Esophagus muscularis mucosa (tissue), 4 donors: ENCODE measurements at regions not wholly inside any gene's neighbourhood (a gene's known extent, or its start where the extent isn't known, plus 50 kb on each side); places are given as distances from the start of the nearest gene placed in this dataset.

Experiments
- DNase-seq: peaks from one replicate; pipeline ENCODE4 v3.0.0-alpha.2; 2017; ENCODE audit errors: extremely low spot score
- H3K27ac ChIP-seq, 4 donors: fragments of 200-600 bp; sonication (generic); replicated peaks in 1 of 4; 1 replicate in 3 of 4; 2 replicates in 1 of 4; pipeline ENCODE4 v1.5.1; 2016 to 2019; ENCODE audit warnings: mild to moderate bottlenecking in 1 of 4
- H3K27me3 ChIP-seq, 4 donors: fragments of 200-600 bp; sonication (generic); one replicate each; pipeline versions ENCODE4 v1.5.1 to v1.6.0; 2016 to 2019
- H3K36me3 ChIP-seq, 4 donors: fragments of 200-600 bp; sonication (generic); one replicate each; pipeline ENCODE4 v1.5.1; 2016 to 2019
- H3K4me1 ChIP-seq, 4 donors: fragments of 200-600 bp; sonication (generic); one replicate each; pipeline ENCODE4 v1.5.1; 2016 to 2019
- H3K4me3 ChIP-seq, 4 donors: fragments of 200-600 bp; sonication (generic); 1 replicate in 2 of 4; 2 replicates in 2 of 4; pipeline ENCODE4 v1.5.1; 2016 to 2019; ENCODE audit warnings: mild to moderate bottlenecking in 4 of 4, moderate library complexity in 1 of 4
- H3K9me3 ChIP-seq, 4 donors: fragments of 200-600 bp; sonication (generic); 1 replicate in 3 of 4; 2 replicates in 1 of 4; pipeline ENCODE4 v1.5.1; 2016 to 2019
- CTCF ChIP-seq, 3 experiments: fragments of 200-600 bp in 2 of 3; fragments of 450-650 bp in 1 of 3; sonication (generic) in 2 of 3; IDR thresholded peaks; one replicate each; pipeline ENCODE4 v1.5.1; 2017 to 2019; ENCODE audit warnings: antibody characterized with exemption in 3 of 3, mild to moderate bottlenecking in 2 of 3, moderate library complexity in 1 of 3
- EP300 ChIP-seq: sonication (generic); formaldehyde crosslinking; IDR thresholded peaks from one replicate; pipeline ENCODE4 v1.6.1; 2017; ENCODE audit warnings: antibody characterized with exemption
- POLR2A ChIP-seq: fragments of 450-650 bp; IDR thresholded peaks from one replicate; pipeline ENCODE4 v1.6.1; 2017; ENCODE audit warnings: antibody characterized with exemption, moderate library complexity, mild to moderate bottlenecking, low read depth
- POLR2AphosphoS5 ChIP-seq, 2 donors: sonication (generic); formaldehyde crosslinking; IDR thresholded peaks; one replicate each; pipeline ENCODE4 v1.6.1; 2017; ENCODE audit warnings: antibody characterized with exemption in 2 of 2
- WGBS: methylation state at CpG from one replicate; pipeline ENCODE4 v1.1.5; 2018; 5-methylcytosine and 5-hydroxymethylcytosine counted together
- intact Hi-C: fragments of 100-400 bp; cut with DNase I; formaldehyde crosslinking; loops from one replicate; pipeline ENCODE4 v1.15.1; 2023

- 77% methylated on average over 8 of the region's 8 CpGs for WGBS
- H3K4me3 ChIP-seq, result no peak overlapping the region
- intact Hi-C loops, result no loop called here
These were observed 63.0 kb downstream of the ZNF22 start for GRCh38 chr10:45063591-45064231.

DNA sequence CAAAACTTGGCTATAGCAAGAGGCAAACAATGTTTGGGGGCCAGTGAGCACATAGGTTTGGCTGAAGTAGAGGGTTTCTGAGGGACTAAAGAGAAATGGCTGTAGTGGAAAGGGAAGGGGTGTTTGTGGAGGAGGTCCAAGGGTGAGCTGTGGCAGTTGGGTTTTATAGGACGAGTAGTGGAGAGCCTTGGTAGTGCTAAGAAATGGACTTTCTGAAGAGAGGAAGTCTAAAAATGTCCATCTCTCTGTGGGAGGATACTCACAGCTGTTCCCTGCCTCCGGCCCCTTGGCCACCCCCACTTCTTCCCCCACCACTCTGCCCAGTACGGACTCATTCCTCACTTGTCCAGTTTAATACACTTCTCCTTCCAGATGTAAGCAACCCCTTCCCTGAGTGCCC is 64.3 kb downstream of the ZNF22 start:
- H3K4me1 ChIP-seq, result no peaks in the 10 kb centered on the region
- H3K4me3 ChIP-seq, result no peak overlapping the region
- 19% methylated on average over 3 of the region's 3 CpGs for WGBS
- no peaks in the 10 kb centered on the region for H3K27me3 ChIP-seq
- no peak overlapping the region for H3K27ac ChIP-seq
- no peaks in the 10 kb centered on the region for H3K36me3 ChIP-seq
- H3K9me3 ChIP-seq, result no peaks in the 10 kb centered on the region
- DNase-seq, result no peak
- intact Hi-C loops, result no loop called here
- TF ChIP-seq EP300 (no peak), POLR2A (no peak), CTCF (IDR thresholded peaks at IDR 0.05) (no peak), POLR2AphosphoS5 (IDR thresholded peaks at IDR 0.05) (no peak)

More at GRCh38 chr10:45063591-45064231, 63.0 kb downstream of the ZNF22 start:
- H3K9me3 ChIP-seq, result no peaks in the 10 kb centered on the region
- H3K27ac ChIP-seq, result no peak overlapping the region
- no peak for DNase-seq
- no peak for TF ChIP-seq POLR2AphosphoS5 (IDR thresholded peaks at IDR 0.05)
- TF ChIP-seq CTCF (IDR thresholded peaks at IDR 0.05), result no peak
- no peak for TF ChIP-seq POLR2A
- no peak for TF ChIP-seq EP300
- H3K27me3 ChIP-seq, result no peaks in the 10 kb centered on the region
- H3K36me3 ChIP-seq, result no peaks in the 10 kb centered on the region
- H3K4me1 ChIP-seq, result no peaks in the 10 kb centered on the region

DNA sequence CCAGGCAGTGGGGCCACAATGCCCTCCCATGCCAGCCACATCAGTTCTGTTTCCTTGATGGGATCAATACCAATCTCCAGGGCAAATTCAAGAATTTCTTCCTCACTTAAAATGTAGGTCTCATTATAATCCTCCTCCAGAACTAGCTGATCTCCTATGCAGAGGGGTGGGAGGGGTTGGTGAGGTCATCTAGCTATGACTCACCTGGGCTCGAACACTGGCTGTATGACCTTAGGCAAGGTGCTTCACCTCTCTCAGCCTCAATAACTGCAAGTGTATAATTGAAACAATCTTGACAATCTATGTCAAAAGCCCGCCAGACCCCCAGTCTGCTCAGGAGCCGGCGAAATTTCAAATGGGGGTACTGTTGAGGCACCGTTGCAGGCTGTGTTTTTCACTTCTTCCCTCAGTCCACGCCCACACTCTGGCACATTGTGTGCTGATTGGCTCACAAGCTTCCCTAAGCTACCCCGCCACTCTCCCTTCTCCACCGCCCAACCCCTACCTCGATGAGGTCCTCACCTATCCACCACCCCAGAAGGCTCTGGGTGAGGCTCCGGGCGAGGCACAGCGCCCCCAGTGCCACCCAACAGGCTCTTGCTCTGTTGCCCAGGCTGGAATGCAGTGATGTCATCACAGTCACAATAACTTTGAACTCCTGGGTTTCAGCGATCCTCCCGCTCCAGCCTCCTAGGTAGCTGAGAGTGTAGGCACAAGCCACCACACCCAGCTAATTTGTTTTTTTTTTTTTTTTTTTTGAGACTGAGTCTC is 70.5 kb downstream of the ZNF22 start:
- intact Hi-C loops, result no loop called here
- Histone ChIP-seq H3K27me3 (no peaks in the 10 kb centered on the region), H3K9me3 (peaks cover 0 to 5% (median 2%) of the 10 kb centered on the region in 4 donors), H3K27ac (no peak overlapping the region), H3K36me3 (no peaks in the 10 kb centered on the region), H3K4me1 (no peaks in the 10 kb centered on the region), H3K4me3 (no peak overlapping the region)
- TF ChIP-seq POLR2A (no peak), CTCF (IDR thresholded peaks at IDR 0.05) (no peak), EP300 (no peak), POLR2AphosphoS5 (IDR thresholded peaks at IDR 0.05) (no peak)
- WGBS, result 99% methylated on average over 14 of the region's 14 CpGs
- no peak for DNase-seq

GRCh38 chr10:45075216-45075615 is 74.5 kb downstream of the ZNF22 start:
- DNase-seq, result no peak
- Histone ChIP-seq H3K36me3 (no peaks in the 10 kb centered on the region), H3K9me3 (peaks cover 0 to 5% (median 2%) of the 10 kb centered on the region in 4 donors), H3K27ac (no peak overlapping the region), H3K4me3 (no peak overlapping the region), H3K4me1 (no peaks in the 10 kb centered on the region), H3K27me3 (no peaks in the 10 kb centered on the region)
- TF ChIP-seq POLR2AphosphoS5 (IDR thresholded peaks at IDR 0.05) (no peak), POLR2A (no peak), EP300 (no peak), CTCF (IDR thresholded peaks at IDR 0.05) (no peak)
- WGBS, result 28% methylated on average over 4 of the region's 4 CpGs
- intact Hi-C loops, result no loop called here
